NCI-H524 (cell line): ENCODE measurements at regions not wholly inside any gene's neighbourhood (a gene's known extent, or its start where the extent isn't known, plus 50 kb on each side); places are given as distances from the start of the nearest gene placed in this dataset.
"Not testable (repeated sequence)": the region's sequence is repeated elsewhere in the genome, so short reads cannot be mapped to it uniquely, and the experiment has no call there.

Experiments used
- DNase-seq, 2 experiments: peaks; one replicate each; lab custom pipeline; 2025; lab: John Stamatoyannopoulos, UW

DNA sequence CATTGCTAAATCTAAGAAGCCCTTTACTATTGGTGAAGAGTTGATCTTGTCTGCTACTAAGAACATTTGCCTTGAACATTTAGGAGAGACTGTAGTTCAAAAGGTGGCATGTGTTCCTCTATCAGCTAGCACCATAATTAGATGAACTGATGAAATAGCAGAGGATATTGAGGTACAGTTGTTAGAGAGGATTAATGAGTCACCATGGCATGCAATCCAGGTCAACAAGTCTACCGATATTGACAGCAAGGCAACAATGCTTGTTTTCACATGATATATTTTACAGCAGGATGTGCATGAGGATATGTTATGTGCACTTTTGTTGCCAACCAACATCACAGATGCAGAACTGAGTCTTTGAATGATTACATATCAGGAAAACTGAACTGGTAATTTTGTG is 134.3 kb upstream of the CDH9 start:
- no peak for DNase-seq

DNA sequence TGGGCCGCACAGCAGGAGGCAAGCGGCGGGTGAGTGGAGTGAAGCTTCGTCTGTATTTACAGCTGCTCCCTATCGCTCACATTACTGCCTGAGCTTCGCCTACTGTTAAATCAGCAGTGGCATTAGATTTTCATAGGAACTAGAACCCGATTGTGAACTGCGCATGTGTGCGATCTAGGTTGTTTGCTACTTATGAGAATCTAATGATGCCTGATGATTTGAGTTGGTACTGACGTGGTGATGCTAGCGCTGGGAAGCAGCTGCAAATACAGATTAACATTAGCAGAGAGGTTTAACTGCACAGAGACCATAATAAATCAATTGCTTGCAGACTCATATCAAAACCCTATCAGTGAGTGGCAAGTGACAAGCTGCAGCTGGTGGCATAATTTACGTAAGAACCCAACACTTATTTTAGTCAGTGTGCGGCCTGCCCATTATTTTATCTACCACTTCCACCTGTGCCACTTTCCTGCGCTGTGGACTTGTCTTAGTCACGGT is 133.4 kb upstream of the CDH9 start:
- no peak for DNase-seq

DNA sequence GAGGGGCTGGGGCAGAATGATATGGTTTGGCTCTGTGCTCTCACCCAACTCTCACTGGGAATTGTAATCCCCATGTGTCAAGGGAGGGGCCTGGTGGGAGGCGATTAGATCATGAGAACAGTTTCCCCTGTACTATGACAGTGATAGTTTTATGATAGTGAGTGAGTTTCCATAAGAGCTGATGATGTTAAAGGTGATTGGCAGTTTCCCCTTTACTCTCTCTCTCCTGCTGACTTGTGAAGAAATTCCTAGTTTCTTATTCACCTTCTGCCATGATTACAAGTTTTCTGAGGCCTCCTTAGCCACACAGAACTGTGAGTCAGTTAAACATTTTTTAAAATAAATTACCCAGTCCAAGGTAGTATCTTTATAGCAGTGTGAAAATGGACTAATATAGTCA is 120.4 kb upstream of the CDH9 start:
- DNase-seq, result no peak

DNA sequence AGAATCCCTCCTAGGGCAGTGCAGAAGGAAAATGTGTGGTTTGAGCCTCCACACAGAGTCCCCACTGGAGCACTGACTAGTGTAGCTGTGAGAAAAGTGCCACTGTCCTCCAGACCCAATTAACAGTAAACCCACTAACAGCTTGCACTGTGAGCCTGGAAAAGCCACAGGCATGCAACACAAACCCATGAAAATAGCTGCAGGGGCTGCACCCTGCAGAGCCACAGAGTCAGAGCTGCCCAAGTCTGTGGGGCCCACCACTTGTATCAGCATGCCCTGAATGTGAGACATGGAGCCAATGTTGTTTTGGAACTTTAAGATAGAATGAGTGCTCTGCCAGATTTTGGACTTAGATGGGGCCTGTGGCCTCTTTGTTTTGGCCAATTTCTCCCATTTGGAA is 119.8 kb upstream of the CDH9 start:
- no peak for DNase-seq

DNA sequence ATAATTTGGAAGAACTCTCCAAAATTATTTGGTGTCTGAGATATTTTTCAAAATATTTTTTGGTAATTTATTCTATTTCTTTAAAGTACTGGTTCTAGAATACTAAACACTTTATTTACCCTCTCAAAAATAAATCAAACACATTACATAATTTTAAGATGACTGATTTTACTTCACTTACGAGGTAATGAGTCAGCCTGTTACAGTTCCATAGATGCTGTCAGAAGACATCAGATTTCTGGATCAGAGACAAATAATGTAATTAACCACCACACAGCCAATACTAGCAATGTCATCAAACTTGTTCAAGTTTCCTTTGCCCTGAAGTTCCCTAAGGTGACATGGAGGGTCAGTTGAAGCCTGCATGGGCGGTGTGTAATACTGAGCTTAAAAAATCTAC is 106.1 kb upstream of the CDH9 start:
- no peak for DNase-seq

DNA sequence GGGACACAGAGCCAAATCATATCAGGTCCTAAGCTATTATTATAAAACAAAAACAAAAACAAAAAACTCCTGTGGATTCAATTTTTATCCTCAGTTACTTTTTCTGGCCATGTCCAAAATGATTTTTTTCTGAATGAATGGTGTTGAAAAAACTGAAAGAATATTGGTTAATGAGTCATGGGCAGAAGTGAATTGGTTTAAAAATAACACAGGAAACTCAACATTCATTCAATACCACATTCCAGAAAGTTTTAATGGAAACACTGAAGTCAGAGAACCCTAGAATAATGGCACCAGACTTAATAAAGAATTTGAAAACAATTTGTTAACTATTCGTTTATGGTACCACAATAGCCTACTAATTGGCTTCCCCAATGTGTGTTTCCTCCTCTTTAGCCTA is 102.4 kb upstream of the CDH9 start:
- no peak for DNase-seq

DNA sequence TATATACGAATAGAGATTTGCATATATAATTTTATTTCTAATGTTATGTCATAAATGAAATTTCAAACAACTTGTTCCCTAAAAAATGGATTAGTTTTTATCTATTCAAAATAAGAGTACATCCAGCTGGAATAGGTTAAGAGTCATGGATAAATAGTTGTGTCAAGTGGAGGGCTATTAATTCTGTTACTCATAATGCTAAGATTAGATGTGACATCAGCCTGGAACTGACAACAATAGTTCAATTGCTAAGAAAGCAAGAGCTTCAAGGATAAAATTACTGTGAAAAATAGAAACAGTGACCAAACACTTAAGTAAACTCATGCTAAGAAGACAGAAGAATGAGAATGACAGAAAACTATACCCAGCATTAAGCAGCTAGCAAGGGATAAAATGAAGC is 92.2 kb upstream of the CDH9 start:
- DNase-seq, result no peak

DNA sequence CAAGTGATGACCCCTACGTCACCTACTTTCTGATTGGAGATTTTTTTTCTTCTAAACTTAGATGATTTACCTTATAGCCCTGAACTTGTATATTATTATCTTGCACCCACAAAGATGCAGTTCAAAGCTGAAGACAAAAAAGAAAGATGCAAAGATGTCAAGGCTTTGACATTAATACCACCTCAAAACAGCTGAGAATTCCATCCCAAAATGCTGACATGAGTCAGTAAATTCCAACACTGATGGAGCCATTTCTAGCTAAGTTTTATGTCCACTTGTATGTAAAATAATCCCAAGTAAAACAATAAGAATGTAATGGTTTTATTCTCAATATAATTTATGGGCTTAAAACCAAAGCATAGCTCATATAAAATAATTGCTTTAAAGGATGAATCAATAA is 91.5 kb upstream of the CDH9 start:
- DNase-seq, result no peak

DNA sequence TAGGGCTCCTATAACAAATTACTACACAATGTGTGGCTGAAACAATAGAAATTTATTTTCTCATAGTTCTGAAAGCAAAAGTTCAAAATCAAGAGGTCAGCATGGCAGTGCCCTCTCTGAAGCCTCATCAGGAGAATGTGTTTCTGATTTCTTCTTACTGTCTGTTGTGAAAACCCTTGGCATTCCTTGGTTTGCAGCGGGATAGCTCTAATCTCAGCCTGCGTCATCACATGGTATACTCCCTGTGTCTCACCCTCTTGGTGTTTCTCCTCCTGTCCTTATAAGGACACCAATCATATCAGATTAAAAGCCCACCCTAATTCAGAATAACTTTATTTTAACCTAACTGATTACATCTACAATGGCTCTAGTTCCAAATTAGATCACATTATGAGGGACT is 87.5 kb upstream of the CDH9 start:
- no peak for DNase-seq

DNA sequence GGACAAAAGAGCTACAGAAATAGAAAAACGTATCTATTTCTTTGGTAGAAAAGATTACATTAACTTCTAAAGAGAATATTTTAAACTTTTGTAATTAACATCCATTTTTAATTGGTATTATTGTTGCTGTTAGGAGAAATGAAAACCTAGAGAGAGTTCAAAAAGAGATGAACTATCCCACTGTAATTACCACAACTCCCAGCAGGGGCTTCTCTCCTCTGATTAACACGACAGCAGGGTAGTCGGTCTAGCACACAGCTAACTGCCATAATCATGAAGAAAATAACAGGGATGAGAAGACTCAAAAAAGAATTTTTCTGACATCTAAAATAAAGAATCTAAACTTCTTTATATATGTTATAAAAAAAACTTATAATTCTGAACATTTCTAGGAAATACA is 86.2 kb upstream of the CDH9 start:
- peak; percentile 33 to 56 for DNase-seq

DNA sequence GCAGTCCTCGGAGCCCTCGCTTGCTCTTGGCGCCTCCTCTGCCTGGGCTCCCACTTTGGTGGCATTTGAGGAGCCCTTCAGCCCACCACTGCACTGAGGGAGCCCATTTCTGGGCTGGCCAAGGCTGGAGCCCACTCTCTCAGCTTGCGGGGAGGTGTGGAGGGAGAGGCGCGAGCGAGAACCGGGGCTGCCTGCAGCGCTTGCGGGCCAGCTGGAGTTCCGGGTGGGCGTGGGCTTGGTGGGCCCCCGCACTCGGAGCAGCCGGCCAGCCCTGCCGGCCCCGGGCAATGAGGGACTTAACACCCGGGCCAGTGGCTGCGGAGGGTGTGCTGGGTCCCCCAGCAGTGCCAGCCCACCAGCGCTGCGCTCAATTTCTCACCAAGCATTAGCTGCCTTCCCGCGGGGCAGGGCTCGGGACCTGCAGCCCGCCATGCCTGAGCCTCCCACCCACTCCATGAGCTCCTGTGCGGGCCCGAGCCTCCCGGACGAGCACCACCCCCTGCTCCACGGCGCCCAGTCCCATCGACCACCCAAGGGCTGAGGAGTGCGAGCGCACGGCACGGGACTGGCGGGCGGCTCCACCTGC is 81.4 kb upstream of the CDH9 start:
- not testable (repeated sequence) for DNase-seq

DNA sequence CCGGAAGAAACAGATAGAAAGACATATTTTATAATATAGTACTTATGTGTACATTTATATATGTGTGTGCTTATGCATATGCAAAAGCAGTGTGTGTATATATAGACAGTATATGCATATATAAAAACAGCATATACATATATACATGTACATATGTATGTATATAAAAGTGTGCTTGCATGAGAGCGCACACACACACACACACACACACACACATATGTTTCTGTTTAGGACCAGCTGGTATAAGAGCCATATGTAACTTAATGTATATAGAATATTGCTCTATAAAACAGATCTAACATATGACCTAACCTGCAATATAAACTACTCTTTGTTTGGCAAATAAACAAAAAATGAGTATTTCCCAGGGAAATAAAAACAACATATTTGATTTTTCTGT is 65.1 kb upstream of the CDH9 start:
- DNase-seq, result peak in 1 of 2 experiments; percentile 23

DNA sequence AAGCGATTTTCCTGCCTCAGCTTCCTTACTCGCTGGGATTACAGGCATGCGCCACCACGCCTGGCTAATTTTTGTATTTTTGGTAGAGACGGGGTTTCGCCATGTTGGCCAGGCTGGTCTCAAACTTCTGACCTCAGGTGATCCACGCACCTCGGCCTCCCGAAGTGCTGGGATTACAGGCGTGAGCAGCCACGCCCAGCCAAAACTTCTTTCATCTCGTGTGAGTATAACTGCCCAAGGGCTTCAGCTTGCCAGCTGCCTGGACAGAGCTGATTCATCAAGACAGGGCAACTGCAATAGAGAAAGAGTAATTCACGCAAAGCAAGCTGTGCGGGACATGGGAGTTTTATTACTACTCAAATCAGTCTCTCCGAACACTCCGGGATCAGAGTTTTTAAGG is 57.4 kb upstream of the CDH9 start:
- DNase-seq, result not testable (repeated sequence)

DNA sequence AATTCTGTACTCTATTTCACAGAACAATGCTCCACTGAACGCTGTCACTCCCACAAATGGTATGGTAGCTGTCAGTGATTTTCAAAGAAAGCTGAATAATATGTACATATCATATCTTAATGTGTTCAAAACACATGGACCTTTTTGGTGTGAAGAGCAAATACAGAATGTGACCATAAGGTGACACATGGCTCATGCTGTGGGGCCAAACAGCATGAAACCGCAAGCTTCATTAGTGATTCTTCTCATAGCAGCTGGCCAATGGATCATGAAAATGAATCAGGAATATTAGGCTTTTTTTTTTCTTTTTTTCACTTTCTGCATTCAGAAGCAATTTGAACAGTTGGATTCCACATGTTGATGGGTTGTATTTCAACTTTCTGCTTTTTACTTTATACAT is 54.9 kb upstream of the CDH9 start:
- peak; percentile 42 to 55 for DNase-seq

DNA sequence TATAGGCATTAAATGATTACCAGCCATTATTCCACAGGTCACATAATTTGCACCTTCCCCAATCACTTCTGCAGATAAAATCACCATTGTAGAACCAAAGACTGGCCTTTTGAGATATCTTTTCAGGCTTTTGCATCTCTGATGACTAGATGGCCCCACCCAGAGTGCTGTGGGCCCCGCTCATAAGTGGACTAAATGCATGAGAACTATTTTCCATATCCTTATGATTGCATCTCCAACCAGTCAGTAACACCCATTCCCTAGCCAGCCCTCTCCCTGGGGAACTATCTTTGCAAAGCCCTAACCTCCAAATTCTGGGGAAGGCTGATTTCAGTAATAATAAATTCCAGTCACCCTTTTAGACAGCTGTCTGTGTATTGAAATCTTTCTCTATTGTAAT is 53.5 kb upstream of the CDH9 start:
- no peak for DNase-seq

DNA sequence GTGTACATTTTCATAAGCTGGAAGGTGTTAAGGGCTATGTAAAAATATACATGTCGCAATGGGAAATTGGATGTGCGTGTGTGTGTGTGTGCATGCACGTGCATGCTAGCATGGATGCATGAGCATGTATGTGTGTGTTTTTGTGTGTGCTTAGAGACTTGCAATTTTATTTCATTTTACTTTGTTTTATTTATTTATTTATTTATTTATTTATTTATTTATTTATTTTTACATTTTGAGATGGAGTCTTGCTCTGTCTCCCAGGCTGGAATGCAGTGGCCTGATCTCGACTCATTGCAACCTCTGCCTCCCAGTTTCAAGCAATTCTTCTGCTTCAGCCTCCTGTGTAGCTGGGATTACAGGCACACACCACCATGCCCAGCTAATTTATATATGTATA is 50.4 kb upstream of the CDH9 start:
- not testable (repeated sequence) for DNase-seq
